OCI-LY7 (cell line): ENCODE measurements at regions not wholly inside any gene's neighbourhood (a gene's known extent, or its start where the extent isn't known, plus 50 kb on each side); places are given as distances from the start of the nearest gene placed in this dataset.

ENCODE experiments used
- BruUV-seq: library from RNA; stranded (reverse); fragments of 400-500 nt; replicated peaks from 2 replicates; lab custom pipeline; 2021; lab: Mats Ljungman, UMichigan
- CTCF ChIA-PET: fragments of 300-600 bp; sonication (Branson Sonifier 250); formaldehyde crosslinking; loops from one replicate; lab custom pipeline; 2022; ENCODE audit warnings: antibody characterized with exemption; ENCODE audit not compliant: unreplicated experiment; lab: Charles Lee
- POLR2A ChIA-PET: fragments of 300-600 bp; sonication (Branson Sonifier 250); formaldehyde crosslinking; loops from one replicate; lab custom pipeline; 2022; ENCODE audit warnings: antibody characterized with exemption; lab: Charles Lee
- DNase-seq: peaks from one replicate; pipeline ENCODE4 v3.0.0-alpha.2; 2015; ENCODE audit warnings: low spot score
- H2AFZ ChIP-seq: fragments of 200-600 bp; sonication (generic), shearing (Covaris generic); 2 replicates; pipeline ENCODE4 v1.6.1; 2014; ENCODE audit warnings: mild to moderate bottlenecking, antibody characterized with exemption, low read length, moderate library complexity
- H3K27ac ChIP-seq: fragments of 200-600 bp; sonication (generic); 2 replicates; pipeline ENCODE4 v1.5.1; 2014; ENCODE audit warnings: mixed run types, low read depth, mild to moderate bottlenecking, moderate library complexity, low read length, inconsistent platforms; ENCODE audit not compliant: poor library complexity, severe bottlenecking
- H3K36me3 ChIP-seq: fragments of 200-600 bp; sonication (generic); 2 replicates; pipeline ENCODE4 v1.6.1; 2014; ENCODE audit warnings: mild to moderate bottlenecking, antibody characterized with exemption, low read length, moderate library complexity, mixed read lengths; ENCODE audit not compliant: insufficient read depth
- H3K4me1 ChIP-seq: fragments of 200-600 bp; sonication (generic); 2 replicates; pipeline ENCODE4 v1.5.1; 2014; ENCODE audit warnings: mild to moderate bottlenecking, low read length; ENCODE audit not compliant: insufficient read depth, poor library complexity, severe bottlenecking
- H3K4me2 ChIP-seq: fragments of 200-600 bp; sonication (generic); 2 replicates; pipeline ENCODE4 v1.6.1; 2014; ENCODE audit warnings: mild to moderate bottlenecking, low read length
- H3K4me3 ChIP-seq: fragments of 200-600 bp; sonication (generic); 2 replicates; pipeline ENCODE4 v1.5.1; 2014; ENCODE audit warnings: mild to moderate bottlenecking, low read depth, low read length; ENCODE audit not compliant: poor library complexity, severe bottlenecking
- H3K79me2 ChIP-seq: fragments of 200-600 bp; sonication (generic); 2 replicates; pipeline ENCODE4 v1.6.1; 2016; ENCODE audit warnings: low read depth, mild to moderate bottlenecking, low read length, moderate library complexity, mixed read lengths; ENCODE audit not compliant: insufficient read depth
- H3K9me2 ChIP-seq: fragments of 200-600 bp; sonication (generic); 2 replicates; pipeline ENCODE4 v1.6.1; 2016; ENCODE audit warnings: mild to moderate bottlenecking, low read length, mixed read lengths; ENCODE audit not compliant: insufficient read depth
- H3K9me3 ChIP-seq: fragments of 200-600 bp; sonication (generic); 2 replicates; pipeline ENCODE4 v1.6.1; 2014; ENCODE audit warnings: mild to moderate bottlenecking, mixed run types, low read length, mixed read lengths
- H4K20me1 ChIP-seq: fragments of 200-600 bp; sonication (generic); 2 replicates; pipeline ENCODE4 v1.6.1; 2014; ENCODE audit warnings: mild to moderate bottlenecking, antibody characterized with exemption, low read length, moderate library complexity, mixed read lengths; ENCODE audit not compliant: insufficient read depth
- CTCF ChIP-seq: fragments of 200-600 bp; sonication (generic); conservative IDR thresholded peaks from 2 replicates; pipeline ENCODE4 v1.5.1; 2014; ENCODE audit warnings: mild to moderate bottlenecking, antibody characterized with exemption, low read length, moderate library complexity, mixed read lengths
- EZH2phosphoT487 ChIP-seq: fragments of 200-600 bp; sonication (generic); IDR thresholded peaks from 2 replicates; pipeline ENCODE4 v1.6.1; 2018; ENCODE audit warnings: low read depth, borderline replicate concordance, mild to moderate bottlenecking, mixed run types, antibody characterized with exemption, low read length, moderate library complexity, mixed read lengths
- intact Hi-C: fragments of 100-400 bp; cut with micrococcal nuclease; formaldehyde crosslinking; loops from one replicate; pipeline ENCODE4 v1.10.0; 2022; ENCODE audit not compliant: unreplicated experiment

DNA sequence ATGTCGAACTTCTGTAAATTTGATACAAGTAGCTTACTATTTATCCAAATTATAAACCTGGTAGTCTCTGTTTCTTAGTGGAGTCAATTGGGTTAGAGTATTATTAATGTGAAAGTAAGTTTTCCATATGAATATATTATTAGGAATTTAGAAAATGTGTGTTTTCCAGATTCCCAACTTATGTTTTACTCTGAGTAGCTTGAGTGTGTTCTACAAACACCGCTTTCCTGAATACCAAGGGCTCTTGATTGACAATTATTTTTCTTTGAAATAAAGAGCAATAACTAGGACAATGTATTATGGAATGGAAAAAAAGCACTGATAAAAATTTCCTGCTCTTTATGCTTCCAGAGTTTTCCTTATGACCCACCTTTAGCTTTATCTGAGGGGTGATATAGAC lies 233.6 kb downstream of the POSTN start:
- intact Hi-C loops, result no loop called here
- Histone ChIP-seq H3K4me2 (no peak overlapping the region), H3K4me3 (no peak overlapping the region), H3K27ac (no peak overlapping the region), H3K4me1 (no peaks in the 10 kb centered on the region), H3K79me2 (no peaks in the 10 kb centered on the region), H3K36me3 (no peaks in the 10 kb centered on the region), H3K9me2 (no peaks in the 10 kb centered on the region), H4K20me1 (no peaks in the 10 kb centered on the region), H3K9me3 (no peaks in the 10 kb centered on the region), H2AFZ (no peak overlapping the region)
- POLR2A ChIA-PET, result no interaction called here
- no peak for DNase-seq
- BruUV-seq, result no TSS peak
- CTCF ChIA-PET, result no interaction called here
- TF ChIP-seq EZH2phosphoT487 (no peak), CTCF (no peak)

- DNase-seq, result no peak
- POLR2A ChIA-PET, result no interaction called here
- CTCF ChIA-PET, result no interaction called here
- no peak for TF ChIP-seq EZH2phosphoT487
- no TSS peak for BruUV-seq
- intact Hi-C loops, result no loop called here
- Histone ChIP-seq H3K36me3 (no peaks in the 10 kb centered on the region), H3K4me1 (no peaks in the 10 kb centered on the region), H3K9me3 (no peaks in the 10 kb centered on the region), H4K20me1 (no peaks in the 10 kb centered on the region), H3K4me3 (no peak overlapping the region), H2AFZ (no peak overlapping the region), H3K27ac (no peak overlapping the region), H3K79me2 (no peaks in the 10 kb centered on the region), H3K4me2 (no peak overlapping the region), H3K9me2 (no peaks in the 10 kb centered on the region)
These were observed 234.6 kb downstream of the POSTN start for GRCh38 chr13:37364007-37364406.

- Histone ChIP-seq H3K4me3 (no peak overlapping the region), H3K79me2 (no peaks in the 10 kb centered on the region), H3K9me2 (no peaks in the 10 kb centered on the region), H4K20me1 (no peaks in the 10 kb centered on the region), H3K4me2 (no peak overlapping the region), H3K4me1 (no peaks in the 10 kb centered on the region), H3K36me3 (no peaks in the 10 kb centered on the region), H3K9me3 (no peaks in the 10 kb centered on the region), H2AFZ (no peak overlapping the region), H3K27ac (no peak overlapping the region)
- no peak for DNase-seq
- intact Hi-C loops, result no loop called here
- BruUV-seq, result no TSS peak
- CTCF ChIA-PET, result no interaction called here
- POLR2A ChIA-PET, result interaction anchor here (0.6 kb wide), 1 partner anchor 42 kb away, joined by 4 read pairs; no protein-coding TSS in a partner anchor
- TF ChIP-seq CTCF, result no peak
- no peak for TF ChIP-seq EZH2phosphoT487
These were observed 237.0 kb downstream of the POSTN start for GRCh38 chr13:37361608-37362007.
